GM12878 (cell line): ENCODE measurements at regions not wholly inside any gene's neighbourhood (a gene's known extent, or its start where the extent isn't known, plus 50 kb on each side); places are given as distances from the start of the nearest gene placed in this dataset.

Experiments used
- CHD2 ChIP-seq: IDR thresholded peaks from 2 replicates; pipeline ENCODE4 v1.6.1; 2011; ENCODE audit warnings: low read depth, low read length, improper control_type of control experiment, borderline replicate concordance
- EGR1 ChIP-seq, 2 experiments: IDR thresholded peaks; 1 replicate in 1 of 2; 2 replicates in 1 of 2; pipeline ENCODE4 v1.6.1; 2011 to 2012; ENCODE audit warnings: low read depth in 2 of 2, low read length in 2 of 2, borderline replicate concordance in 1 of 2, mild to moderate bottlenecking in 1 of 2, moderate library complexity in 1 of 2
- HDAC2 ChIP-seq: fragments of 200-600 bp; sonication (generic); IDR thresholded peaks from 2 replicates; pipeline ENCODE4 v1.6.1; 2017
- JUND ChIP-seq: IDR thresholded peaks from 2 replicates; pipeline ENCODE4 v1.6.1; 2012; ENCODE audit warnings: low read depth, mild to moderate bottlenecking, low read length, improper control_type of control experiment, moderate library complexity
- NBN ChIP-seq: fragments of 450-650 bp; IDR thresholded peaks from 2 replicates; pipeline ENCODE4 v1.6.1; 2016
- SIN3A ChIP-seq: IDR thresholded peaks from 2 replicates; pipeline ENCODE4 v1.6.1; 2012; ENCODE audit warnings: low read depth, low read length, improper control_type of control experiment
- SPI1 ChIP-seq: IDR thresholded peaks from 2 replicates; pipeline ENCODE4 v1.6.1; 2011; ENCODE audit warnings: low read depth, mild to moderate bottlenecking, low read length, moderate library complexity, borderline replicate concordance; ENCODE audit not compliant: insufficient read depth
- TF ChIP-seq, protein P1 (sequence below), 3 experiments: IDR thresholded peaks in 2 of 3; conservative IDR thresholded peaks in 1 of 3; 2 replicates each; pipeline ENCODE4 v1.5.1; 2011; ENCODE audit warnings: low read depth in 3 of 3, low read length in 3 of 3, mild to moderate bottlenecking in 3 of 3, control low read depth in 2 of 3, moderate library complexity in 2 of 3, inconsistent platforms in 1 of 3, mixed read lengths in 1 of 3; ENCODE audit not compliant: control insufficient read depth in 2 of 3, insufficient read depth in 1 of 3; ENCODE audit errors: extremely low read depth in 1 of 3
- TF ChIP-seq, protein P2 (sequence below): IDR thresholded peaks from 2 replicates; pipeline ENCODE4 v1.6.1; 2012; ENCODE audit warnings: low read length, inconsistent platforms

- no peak for TF ChIP-seq SPI1
- TF ChIP-seq, protein P1, sequence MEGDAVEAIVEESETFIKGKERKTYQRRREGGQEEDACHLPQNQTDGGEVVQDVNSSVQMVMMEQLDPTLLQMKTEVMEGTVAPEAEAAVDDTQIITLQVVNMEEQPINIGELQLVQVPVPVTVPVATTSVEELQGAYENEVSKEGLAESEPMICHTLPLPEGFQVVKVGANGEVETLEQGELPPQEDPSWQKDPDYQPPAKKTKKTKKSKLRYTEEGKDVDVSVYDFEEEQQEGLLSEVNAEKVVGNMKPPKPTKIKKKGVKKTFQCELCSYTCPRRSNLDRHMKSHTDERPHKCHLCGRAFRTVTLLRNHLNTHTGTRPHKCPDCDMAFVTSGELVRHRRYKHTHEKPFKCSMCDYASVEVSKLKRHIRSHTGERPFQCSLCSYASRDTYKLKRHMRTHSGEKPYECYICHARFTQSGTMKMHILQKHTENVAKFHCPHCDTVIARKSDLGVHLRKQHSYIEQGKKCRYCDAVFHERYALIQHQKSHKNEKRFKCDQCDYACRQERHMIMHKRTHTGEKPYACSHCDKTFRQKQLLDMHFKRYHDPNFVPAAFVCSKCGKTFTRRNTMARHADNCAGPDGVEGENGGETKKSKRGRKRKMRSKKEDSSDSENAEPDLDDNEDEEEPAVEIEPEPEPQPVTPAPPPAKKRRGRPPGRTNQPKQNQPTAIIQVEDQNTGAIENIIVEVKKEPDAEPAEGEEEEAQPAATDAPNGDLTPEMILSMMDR (IDR thresholded peaks at IDR 0.05 in 2 of 3, conservative IDR thresholded peaks at IDR 0.05 in 1 of 3; ENCODE audit: control insufficient read depth in 2 of 3, extremely low read depth in 1 of 3, insufficient read depth in 1 of 3, low read depth in 3 of 3, low read length in 3 of 3) = no peak
- no peak for TF ChIP-seq EGR1 (IDR thresholded peaks at IDR 0.05; ENCODE audit: borderline replicate concordance in 1 of 2, low read depth in 2 of 2, low read length in 2 of 2)
- no peak for TF ChIP-seq SIN3A
- TF ChIP-seq, protein P2, sequence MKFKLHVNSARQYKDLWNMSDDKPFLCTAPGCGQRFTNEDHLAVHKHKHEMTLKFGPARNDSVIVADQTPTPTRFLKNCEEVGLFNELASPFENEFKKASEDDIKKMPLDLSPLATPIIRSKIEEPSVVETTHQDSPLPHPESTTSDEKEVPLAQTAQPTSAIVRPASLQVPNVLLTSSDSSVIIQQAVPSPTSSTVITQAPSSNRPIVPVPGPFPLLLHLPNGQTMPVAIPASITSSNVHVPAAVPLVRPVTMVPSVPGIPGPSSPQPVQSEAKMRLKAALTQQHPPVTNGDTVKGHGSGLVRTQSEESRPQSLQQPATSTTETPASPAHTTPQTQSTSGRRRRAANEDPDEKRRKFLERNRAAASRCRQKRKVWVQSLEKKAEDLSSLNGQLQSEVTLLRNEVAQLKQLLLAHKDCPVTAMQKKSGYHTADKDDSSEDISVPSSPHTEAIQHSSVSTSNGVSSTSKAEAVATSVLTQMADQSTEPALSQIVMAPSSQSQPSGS = no peak
- no peak for TF ChIP-seq NBN
- TF ChIP-seq JUND = no peak
- TF ChIP-seq CHD2 = no peak
- TF ChIP-seq HDAC2 = no peak
Observed at GRCh38 chr13:89891416-89891815, 1456.1 kb upstream of the MIR17HG start.
